ENCODE measurements at regions not wholly inside any gene's neighbourhood (a gene's known extent, or its start where the extent isn't known, plus 50 kb on each side); places are given as distances from the start of the nearest gene placed in this dataset.
"Not testable (repeated sequence)": the region's sequence is repeated elsewhere in the genome, so short reads cannot be mapped to it uniquely, and the experiment has no call there.

DNA sequence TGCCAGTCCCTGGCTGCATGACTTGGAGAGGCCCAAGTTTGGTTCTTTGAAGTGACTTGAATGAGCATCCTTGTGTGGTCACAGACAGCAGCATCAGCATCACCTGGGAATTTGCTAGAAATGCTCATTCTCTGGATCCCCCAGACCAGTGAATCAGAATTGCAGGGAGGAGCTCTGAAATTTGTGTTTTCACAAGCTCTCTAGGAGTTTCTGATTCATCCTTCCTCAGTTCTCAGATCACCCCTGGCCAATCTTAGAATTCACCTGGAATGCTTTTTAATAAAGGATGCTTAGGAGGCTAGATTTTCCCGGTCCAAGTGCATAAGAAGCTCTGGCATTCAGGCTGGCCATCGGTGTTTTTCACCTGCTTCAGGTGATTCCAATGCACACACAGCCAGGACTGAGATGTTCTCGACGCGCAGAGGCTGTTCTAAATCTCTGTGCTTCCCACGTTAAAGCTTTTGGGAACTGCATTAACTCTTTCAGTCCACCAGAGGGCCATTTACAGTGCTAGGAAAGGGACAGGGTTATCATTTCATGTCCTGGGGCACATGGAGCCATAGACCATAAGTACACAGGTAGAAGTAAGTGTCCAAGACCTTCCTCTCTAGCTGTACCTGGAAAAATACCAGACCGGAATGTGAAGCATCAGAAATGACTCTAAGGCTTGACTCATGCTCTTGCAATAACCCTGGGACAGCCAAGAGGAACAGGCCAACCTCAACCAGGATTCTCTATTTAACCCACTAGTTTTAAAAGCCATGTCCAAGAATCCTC lies 85.7 kb upstream of the XYLT1 start:
- DNase-seq (ENCODE audit: low read depth), result no peak

DNA sequence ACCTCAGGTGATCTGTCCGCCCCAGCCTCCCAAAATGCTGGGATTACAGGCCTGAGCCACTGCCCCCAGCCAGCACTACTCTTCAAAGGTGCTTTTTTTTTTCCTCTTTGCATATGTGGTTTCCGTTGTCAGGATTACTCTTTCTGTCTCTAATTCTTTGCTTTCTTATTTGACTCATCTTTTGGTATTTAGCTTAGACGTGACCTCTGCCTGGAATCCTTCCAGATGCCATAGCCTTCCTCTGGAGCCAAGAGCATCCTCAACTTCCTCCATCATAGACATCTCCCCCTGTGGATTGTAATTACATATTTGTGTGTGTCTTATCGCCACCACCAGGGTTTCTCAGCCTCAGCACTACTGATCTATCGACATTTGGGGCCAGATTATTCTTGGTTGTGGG lies 84.4 kb upstream of the XYLT1 start:
- no peak for DNase-seq (ENCODE audit: low read depth)

DNA sequence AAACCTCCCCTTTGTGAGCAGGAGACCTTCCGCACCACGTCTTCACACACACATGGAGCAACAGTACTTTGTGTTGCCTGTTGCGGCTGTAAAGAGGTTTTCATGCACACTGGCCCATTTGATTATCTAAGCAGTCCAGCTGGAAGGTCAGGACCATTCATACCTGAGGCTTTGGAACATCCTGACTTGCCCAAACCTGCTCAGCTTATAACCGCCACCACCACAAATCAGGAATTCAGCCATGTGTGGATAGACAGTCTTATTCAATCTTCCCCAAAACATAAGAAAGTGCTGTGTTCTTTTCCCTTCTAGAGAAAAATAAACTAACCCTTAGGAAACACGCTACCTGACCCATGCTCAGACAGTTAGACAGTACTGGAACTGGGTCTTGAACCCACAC lies 81.6 kb upstream of the XYLT1 start:
- no peak for DNase-seq (ENCODE audit: low read depth)

DNA sequence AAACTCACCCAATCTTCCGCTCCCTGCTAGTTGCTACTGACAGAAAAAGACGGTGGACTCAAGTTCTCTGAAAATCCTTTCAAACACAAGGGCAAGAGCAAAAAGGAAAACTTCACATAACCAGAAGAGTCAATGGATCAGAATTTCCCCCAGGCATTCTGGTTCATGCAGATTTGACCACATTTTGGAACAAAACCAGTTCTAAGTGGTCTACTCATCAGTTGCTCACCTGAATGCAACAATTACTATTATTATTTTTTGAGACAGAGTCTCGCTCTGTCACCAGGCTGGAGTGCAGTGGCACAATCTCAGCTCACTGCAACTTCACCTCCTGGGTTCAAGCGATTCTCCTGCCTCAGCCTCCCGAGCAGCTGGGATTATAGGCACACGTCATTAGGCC lies 80.9 kb upstream of the XYLT1 start:
- not testable (repeated sequence) for DNase-seq (ENCODE audit: low read depth)

DNA sequence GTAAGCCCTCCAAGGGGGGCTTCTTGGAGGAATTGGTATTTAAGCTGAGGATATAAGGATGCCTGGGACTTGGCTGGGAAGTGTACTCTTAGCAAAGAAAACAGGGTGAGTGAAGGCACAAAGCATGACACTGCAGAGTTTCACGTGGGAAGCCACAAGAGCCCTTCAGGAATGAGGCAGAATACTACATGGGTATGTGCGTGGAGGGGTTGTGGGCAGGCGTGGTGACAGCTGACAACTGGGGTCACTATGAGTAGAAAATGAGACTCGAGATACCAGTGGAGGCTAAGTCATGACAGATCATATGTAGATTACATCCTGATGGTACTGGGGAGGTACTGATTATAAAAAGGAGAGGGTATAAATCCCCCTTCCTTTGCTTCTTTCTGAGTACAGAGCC lies 78.1 kb upstream of the XYLT1 start:
- no peak for DNase-seq (ENCODE audit: low read depth)

DNA sequence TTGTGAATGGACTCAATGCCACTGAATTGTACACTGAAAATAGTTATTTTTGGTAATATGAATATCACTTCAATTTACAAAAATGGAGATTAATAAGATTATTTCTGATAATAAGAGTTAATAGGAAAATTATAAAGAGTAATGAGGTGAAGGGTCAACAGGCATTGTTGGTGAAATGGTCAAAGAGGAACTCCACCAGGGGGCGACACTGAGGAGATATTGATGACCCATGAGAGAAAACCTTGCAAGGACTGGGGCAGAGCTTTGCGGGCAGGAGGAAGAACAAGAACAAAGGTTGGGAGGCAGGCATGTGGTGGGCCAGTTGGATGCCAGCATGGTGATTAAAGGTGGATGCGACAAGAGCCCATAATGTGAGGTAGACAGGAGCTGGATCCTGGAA lies 74.0 kb upstream of the XYLT1 start:
- no peak for DNase-seq (ENCODE audit: low read depth)

DNA sequence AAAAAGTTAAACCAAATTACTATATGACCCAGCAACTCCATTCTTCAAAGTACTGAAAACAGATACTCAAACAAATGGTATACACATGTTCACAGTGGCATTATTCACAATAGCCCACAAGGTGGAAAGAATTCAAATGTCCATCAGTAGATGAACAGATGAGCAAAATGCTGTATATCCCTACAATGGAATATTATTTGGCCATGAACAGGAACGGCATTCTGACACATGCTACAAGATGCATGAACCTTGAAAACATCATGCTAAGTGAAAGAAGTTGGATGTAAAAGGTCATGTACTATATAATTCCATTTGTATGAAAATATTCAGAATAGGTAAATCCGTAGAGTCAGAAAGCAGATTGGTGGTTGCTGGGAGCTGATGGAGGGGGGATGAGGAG lies 73.5 kb upstream of the XYLT1 start:
- no peak for DNase-seq (ENCODE audit: low read depth)

DNA sequence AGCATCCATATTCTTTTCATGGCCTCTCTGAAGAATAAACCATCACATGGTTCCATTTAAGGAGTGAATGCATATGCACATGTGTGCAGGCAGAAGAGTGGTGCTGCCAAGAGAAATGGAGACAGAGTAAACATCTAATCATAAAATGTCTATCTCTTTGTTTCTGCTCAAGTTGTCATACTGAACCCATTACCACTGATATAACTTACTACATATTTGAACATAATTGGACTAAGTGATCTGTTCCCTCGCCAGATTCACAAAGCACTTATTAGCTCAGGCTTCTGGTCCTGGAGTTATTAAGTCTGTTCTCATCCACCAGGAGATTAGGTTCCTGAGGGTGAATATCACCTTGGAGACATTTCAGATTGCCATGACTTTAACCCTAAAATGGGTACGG lies 72.3 kb upstream of the XYLT1 start:
- DNase-seq (ENCODE audit: low read depth), result no peak

DNA sequence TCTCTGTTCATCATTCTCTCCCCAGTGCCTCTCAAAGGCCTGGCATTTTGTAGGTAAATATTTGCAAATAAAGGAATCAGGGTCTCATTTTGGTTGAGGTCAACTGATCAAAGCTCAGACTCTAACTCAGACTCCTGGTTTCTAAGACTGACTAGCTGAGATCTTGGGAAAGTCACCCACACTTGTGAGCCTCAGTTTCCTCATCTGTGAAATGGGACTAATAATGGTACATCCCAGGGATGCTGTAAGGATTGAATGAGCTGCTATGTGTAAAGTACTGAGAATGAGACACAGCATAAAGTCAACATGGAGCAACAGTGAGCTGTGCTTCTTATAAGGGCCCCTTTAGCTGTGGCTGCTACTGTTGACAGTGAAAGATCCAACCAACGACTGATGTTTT lies 70.6 kb upstream of the XYLT1 start:
- no peak for DNase-seq (ENCODE audit: low read depth)

DNA sequence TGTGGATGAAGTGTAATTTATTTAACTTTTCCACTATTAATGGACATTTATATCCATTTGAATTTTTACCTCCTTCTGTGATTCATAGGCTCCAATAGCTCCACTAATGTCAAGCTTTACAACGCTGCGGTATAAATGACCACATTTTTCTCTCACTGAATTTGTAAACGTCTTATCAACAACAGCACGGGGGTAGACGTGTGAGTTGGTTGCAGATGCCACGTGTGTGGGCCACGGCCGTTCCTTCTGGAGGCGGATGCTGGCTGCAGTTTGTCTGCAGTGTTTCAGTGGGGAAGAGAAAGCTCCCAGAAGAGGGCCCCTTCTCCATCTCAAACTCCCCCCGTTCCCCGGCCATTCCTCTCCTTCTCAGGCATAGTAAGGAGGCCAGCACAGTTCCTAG lies 68.2 kb upstream of the XYLT1 start:
- DNase-seq (ENCODE audit: low read depth), result no peak

DNA sequence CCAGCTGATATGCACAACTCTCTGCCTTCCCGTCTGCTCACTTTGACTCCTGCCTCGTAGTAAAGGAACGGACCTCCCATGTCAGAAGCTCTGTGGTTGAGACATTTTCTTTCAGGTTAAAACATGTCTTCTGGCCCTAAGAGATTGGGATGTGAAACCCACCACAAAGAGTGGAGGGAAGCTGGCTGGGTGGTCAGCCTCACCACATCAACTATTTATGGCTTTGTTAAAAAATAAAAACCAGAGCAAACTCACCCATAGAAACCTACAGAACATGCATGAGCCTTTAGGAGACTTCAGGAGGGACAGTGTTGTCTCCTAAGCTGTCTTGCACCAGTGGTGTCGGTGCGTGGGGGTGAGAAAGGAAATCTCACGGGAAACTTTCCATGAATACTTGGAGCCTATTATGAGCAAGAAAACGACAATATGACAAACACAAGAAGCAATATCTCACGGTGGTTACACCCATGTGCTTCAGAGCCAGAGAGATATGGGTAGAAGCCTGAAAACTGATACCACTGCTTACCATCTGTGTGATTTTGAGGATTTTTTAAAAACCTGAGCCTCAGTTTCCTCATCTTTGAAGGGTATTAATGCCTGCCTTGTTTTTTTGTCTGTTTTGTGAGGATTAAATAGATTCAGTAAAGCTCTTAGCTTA lies 61.7 kb upstream of the XYLT1 start:
- no peak for DNase-seq (ENCODE audit: low read depth)

DNA sequence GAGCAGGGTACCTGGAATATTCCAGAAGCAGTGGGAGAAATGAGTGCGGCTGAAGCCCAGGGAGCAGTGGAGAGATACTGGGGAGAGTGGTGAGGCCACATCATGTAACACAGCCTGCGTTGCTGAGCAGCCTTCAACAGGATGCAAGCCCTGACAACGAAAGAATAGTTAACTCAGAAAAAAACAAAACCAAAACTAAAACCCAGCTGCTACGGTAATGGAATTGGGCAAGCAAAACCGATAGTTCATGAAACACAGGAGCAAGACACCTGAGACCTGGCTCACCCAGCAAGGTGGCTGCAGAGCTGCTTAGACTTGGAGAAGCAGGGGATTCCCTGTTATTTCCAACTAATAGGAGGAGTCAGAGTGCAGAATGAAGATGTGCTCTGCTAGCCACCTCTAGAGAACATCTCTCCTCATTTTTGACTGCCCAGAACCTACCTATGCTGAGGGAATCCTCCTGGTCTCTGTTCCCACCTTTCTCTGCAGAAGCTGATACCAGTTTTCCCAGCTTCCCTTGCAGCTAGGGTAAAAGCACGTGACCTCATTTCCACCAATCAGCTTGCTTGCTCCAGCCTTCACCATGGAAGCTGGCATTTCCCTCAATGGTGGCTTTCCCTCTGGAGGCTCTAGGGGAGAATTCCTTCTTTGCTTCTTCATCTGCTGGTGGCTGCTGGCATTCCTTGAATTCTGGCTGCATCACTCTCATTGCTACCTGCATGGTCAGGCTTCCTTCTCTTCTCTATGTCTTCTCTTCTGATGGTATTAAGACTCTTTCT lies 59.4 kb upstream of the XYLT1 start:
- no peak for DNase-seq (ENCODE audit: low read depth)

DNA sequence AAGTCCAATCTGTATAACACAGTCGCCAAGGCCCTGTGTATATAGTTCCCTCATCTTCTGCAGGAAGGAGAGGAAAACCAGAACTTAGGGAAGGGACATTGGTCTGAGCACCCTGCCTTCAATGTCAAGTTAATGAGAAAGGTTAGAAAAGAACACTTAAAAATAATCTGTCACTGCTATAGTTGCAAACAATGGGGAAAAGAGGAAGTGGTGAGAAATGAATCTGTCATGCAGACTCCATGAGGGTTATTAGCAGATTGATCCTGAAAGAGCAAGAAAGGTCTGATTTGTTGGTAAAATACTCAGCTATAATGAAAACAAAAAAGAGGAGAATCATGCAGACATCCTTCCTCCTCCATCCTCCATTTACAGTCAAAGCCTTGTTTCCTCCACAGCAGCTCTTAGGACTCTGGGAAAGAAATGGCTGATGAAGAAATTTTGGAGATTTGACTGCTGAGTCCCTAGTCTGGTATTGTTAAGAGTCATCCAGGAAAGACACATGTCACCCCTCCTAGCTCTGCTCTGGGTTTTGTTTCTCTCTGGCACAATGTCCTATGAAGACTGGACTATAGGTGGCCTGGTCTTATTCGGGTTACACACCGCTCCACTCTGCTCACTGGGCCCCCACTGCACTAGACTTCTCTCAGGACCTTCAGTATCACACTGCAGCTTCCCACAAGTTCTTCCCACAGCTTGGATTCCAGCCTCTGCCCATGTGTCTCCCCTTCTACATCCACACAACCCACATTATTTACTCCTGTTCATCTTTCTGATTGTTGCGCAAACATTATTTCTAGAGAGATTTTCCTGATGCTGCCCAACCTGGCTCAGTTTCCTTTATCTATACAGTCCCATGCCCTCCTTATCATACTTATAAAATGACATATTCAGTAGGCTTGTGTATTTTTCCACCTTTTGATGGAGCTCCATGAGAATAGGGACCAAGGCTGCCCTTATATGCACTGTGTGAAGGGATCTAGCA lies 56.5 kb upstream of the XYLT1 start:
- DNase-seq (ENCODE audit: low read depth), result no peak

DNA sequence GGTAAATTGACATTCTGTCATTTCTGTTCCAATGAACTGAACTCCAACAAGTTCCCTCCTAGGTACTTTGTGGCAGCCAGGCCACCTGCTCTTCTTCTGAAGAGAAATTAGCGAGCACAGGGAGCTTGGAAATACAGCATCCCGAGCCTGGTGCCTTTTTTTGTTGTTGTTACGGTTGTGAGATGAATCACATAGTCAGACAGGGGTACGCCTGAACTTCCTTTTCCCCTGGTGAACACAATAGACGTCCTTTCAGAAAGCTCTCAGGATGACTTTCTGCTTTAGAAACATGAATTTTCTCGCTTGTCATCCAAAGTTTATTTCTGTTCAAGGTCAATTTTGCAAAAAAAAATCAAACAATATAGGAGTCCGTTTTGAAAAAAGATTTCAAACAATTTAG lies 53.9 kb upstream of the XYLT1 start:
- DNase-seq (ENCODE audit: low read depth), result no peak

DNA sequence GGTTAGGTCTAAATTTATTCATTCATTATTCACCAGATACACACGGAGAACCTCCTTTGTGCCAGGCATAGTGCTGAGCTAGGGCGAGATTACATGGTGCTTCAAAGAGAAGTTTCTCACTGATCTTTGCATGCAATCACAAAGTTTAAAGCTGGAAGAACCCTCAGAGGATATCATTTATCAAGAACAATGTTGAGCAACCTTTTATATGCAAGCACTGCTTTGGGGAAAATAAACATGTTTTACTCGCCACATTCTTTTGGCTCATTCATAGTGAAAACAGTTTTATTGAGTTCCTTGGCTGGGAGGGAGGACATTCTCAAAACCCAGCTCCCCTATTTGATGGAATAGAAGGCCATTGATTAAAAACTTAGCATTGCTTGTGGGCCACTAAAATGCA lies 49.8 kb upstream of the XYLT1 start:
- no peak for DNase-seq (ENCODE audit: low read depth)
